ENCODE measurements at regions not wholly inside any gene's neighbourhood (a gene's known extent, or its start where the extent isn't known, plus 50 kb on each side); places are given as distances from the start of the nearest gene placed in this dataset.

DNA sequence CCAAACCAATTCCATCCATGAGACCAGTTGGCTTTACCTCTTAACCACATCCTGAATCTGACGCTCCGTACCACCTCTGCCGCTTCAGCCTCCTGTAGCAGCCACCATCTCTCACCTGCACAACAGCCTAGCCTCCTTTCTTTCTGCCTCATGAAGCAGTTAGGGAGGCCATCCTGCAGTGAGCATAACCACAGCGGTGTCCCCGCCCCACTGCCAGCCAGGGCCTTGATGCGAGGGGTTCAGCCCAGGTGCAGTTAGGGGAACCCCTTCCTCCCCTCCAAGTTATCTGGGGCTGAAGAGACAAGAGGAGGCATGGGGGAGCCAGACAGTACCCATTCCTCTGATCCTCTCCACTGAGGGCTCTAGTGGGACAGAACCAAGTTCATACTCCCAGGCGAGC, 167.0 kb downstream of the C5orf15 start:
- no peaks in the 10 kb centered on the region for H3K4me1 ChIP-seq (ENCODE audit: control insufficient read depth, insufficient read depth, low read length, unreplicated experiment)
- H3K36me3 ChIP-seq (ENCODE audit: insufficient read depth, low read length), result no peaks in the 10 kb centered on the region
- H2AFZ ChIP-seq (ENCODE audit: low read length, unreplicated experiment), result no peak overlapping the region
- no peak overlapping the region for H3K4me3 ChIP-seq (ENCODE audit: low read depth, low read length)
- peaks cover 40% of the 10 kb centered on the region for H3K27me3 ChIP-seq (ENCODE audit: insufficient read depth, low read length)
- no peaks in the 10 kb centered on the region for H3K79me2 ChIP-seq (ENCODE audit: control insufficient read depth, insufficient read depth, low read length, unreplicated experiment)
- no peak overlapping the region for H3K27ac ChIP-seq (ENCODE audit: low read depth, low read length)

GRCh38 chr5:133799571-133800237, 168.7 kb downstream of the C5orf15 start:
- Histone ChIP-seq H3K36me3 (ENCODE audit: insufficient read depth, low read length) (no peaks in the 10 kb centered on the region), H3K79me2 (ENCODE audit: control insufficient read depth, insufficient read depth, low read length, unreplicated experiment) (no peaks in the 10 kb centered on the region), H3K27me3 (ENCODE audit: insufficient read depth, low read length) (peaks cover 28% of the 10 kb centered on the region), H3K4me1 (ENCODE audit: control insufficient read depth, insufficient read depth, low read length, unreplicated experiment) (no peaks in the 10 kb centered on the region), H3K27ac (ENCODE audit: low read depth, low read length) (no peak overlapping the region), H3K4me3 (ENCODE audit: low read depth, low read length) (no peak overlapping the region), H2AFZ (ENCODE audit: low read length, unreplicated experiment) (no peak overlapping the region)

DNA sequence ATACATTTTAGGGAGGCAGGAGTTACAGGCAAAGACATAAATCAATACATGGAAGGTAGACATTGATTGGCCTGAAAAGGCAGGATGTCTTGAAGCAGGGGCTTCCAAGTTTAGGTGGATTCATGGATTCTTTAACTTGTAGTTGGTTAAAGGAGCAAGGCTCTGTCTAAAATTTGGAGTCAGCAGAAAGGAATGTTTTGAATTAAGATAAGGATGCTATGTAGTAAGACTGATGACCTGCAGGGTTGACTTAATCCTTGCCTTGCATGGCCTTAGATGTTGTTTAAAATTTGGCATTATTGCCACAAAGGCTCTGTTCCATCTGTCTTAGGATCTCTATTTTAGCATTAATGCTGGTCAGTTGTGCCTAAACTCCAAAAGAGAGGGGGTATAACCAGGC, 171.3 kb downstream of the C5orf15 start:
- Histone ChIP-seq H3K4me1 (ENCODE audit: control insufficient read depth, insufficient read depth, low read length, unreplicated experiment) (no peaks in the 10 kb centered on the region), H3K4me3 (ENCODE audit: low read depth, low read length) (no peak overlapping the region), H3K79me2 (ENCODE audit: control insufficient read depth, insufficient read depth, low read length, unreplicated experiment) (no peaks in the 10 kb centered on the region), H3K27me3 (ENCODE audit: insufficient read depth, low read length) (peaks cover 22% of the 10 kb centered on the region), H2AFZ (ENCODE audit: low read length, unreplicated experiment) (no peak overlapping the region), H3K27ac (ENCODE audit: low read depth, low read length) (no peak overlapping the region), H3K36me3 (ENCODE audit: insufficient read depth, low read length) (no peaks in the 10 kb centered on the region)

- no peaks in the 10 kb centered on the region for H3K4me1 ChIP-seq (ENCODE audit: control insufficient read depth, insufficient read depth, low read length, unreplicated experiment)
- no peak overlapping the region for H3K4me3 ChIP-seq (ENCODE audit: low read depth, low read length)
- no peaks in the 10 kb centered on the region for H3K36me3 ChIP-seq (ENCODE audit: insufficient read depth, low read length)
- no peaks in the 10 kb centered on the region for H3K79me2 ChIP-seq (ENCODE audit: control insufficient read depth, insufficient read depth, low read length, unreplicated experiment)
- no peak overlapping the region for H3K27ac ChIP-seq (ENCODE audit: low read depth, low read length)
- H2AFZ ChIP-seq (ENCODE audit: low read length, unreplicated experiment), result no peak overlapping the region
- H3K27me3 ChIP-seq (ENCODE audit: insufficient read depth, low read length), result peaks cover 14% of the 10 kb centered on the region; the same call in 1 of the 2 replicates
These were observed 172.2 kb downstream of the C5orf15 start for GRCh38 chr5:133796186-133796585.

- Histone ChIP-seq H3K79me2 (ENCODE audit: control insufficient read depth, insufficient read depth, low read length, unreplicated experiment) (no peaks in the 10 kb centered on the region), H3K4me1 (ENCODE audit: control insufficient read depth, insufficient read depth, low read length, unreplicated experiment) (no peaks in the 10 kb centered on the region), H2AFZ (ENCODE audit: low read length, unreplicated experiment) (no peak overlapping the region), H3K4me3 (ENCODE audit: low read depth, low read length) (no peak overlapping the region), H3K27me3 (ENCODE audit: insufficient read depth, low read length) (peaks cover 22% of the 10 kb centered on the region), H3K36me3 (ENCODE audit: insufficient read depth, low read length) (no peaks in the 10 kb centered on the region), H3K27ac (ENCODE audit: low read depth, low read length) (no peak overlapping the region)
These were observed 173.5 kb downstream of the C5orf15 start for GRCh38 chr5:133794771-133795415.

- Histone ChIP-seq H3K4me3 (ENCODE audit: low read depth, low read length) (no peak overlapping the region), H3K79me2 (ENCODE audit: control insufficient read depth, insufficient read depth, low read length, unreplicated experiment) (no peaks in the 10 kb centered on the region), H3K27me3 (ENCODE audit: insufficient read depth, low read length) (peaks cover 31% of the 10 kb centered on the region), H3K4me1 (ENCODE audit: control insufficient read depth, insufficient read depth, low read length, unreplicated experiment) (no peaks in the 10 kb centered on the region), H3K36me3 (ENCODE audit: insufficient read depth, low read length) (no peaks in the 10 kb centered on the region), H3K27ac (ENCODE audit: low read depth, low read length) (no peak overlapping the region), H2AFZ (ENCODE audit: low read length, unreplicated experiment) (no peak overlapping the region)
These were observed 174.5 kb downstream of the C5orf15 start for GRCh38 chr5:133793756-133794465.

DNA sequence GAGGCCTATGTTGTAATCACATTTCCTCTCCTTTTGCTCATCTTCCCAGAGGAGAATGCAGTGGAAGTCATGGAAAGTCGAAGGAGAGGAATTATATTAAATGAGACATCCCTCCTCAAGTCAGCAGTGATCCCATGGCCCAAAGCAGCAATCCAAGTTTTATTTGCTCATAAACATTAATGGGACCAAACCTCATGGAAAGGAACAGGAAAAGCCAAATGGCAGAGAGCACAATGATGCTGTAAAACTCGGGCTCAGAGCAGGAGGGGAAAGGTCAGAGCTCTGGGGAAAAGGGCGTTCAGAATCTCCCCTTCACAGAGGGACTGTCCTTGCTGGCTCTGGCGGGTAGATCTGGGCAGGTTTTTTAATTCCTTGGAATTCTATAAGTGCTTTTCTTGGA, 175.8 kb downstream of the C5orf15 start:
- H3K4me3 ChIP-seq (ENCODE audit: low read depth, low read length), result no peak overlapping the region
- no peaks in the 10 kb centered on the region for H3K4me1 ChIP-seq (ENCODE audit: control insufficient read depth, insufficient read depth, low read length, unreplicated experiment)
- no peak overlapping the region for H2AFZ ChIP-seq (ENCODE audit: low read length, unreplicated experiment)
- H3K27me3 ChIP-seq (ENCODE audit: insufficient read depth, low read length), result peaks cover 35% of the 10 kb centered on the region
- H3K36me3 ChIP-seq (ENCODE audit: insufficient read depth, low read length), result no peaks in the 10 kb centered on the region
- no peak overlapping the region for H3K27ac ChIP-seq (ENCODE audit: low read depth, low read length)
- H3K79me2 ChIP-seq (ENCODE audit: control insufficient read depth, insufficient read depth, low read length, unreplicated experiment), result no peaks in the 10 kb centered on the region

DNA sequence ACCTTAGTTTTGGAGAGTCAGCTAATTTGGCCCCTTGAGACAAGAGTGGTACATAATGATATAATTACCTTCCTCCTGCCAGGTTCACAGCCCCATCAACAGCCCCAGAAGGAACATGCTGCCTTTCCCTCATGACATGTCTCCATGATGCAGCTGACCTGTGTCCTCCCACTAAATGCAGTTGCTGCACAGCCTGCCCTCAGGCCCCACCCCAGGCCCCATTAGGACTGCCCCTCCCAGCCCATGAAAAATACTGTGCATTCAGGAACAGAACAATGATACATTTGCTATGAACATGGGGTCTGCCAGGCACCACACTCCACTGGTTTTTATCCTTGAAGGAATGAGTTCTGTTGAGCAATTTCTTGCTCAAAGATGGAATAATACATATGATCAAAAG, 176.4 kb downstream of the C5orf15 start:
- H2AFZ ChIP-seq (ENCODE audit: low read length, unreplicated experiment), result no peak overlapping the region
- H3K27me3 ChIP-seq (ENCODE audit: insufficient read depth, low read length), result peaks cover 35% of the 10 kb centered on the region
- H3K36me3 ChIP-seq (ENCODE audit: insufficient read depth, low read length), result no peaks in the 10 kb centered on the region
- no peak overlapping the region for H3K4me3 ChIP-seq (ENCODE audit: low read depth, low read length)
- no peak overlapping the region for H3K27ac ChIP-seq (ENCODE audit: low read depth, low read length)
- H3K4me1 ChIP-seq (ENCODE audit: control insufficient read depth, insufficient read depth, low read length, unreplicated experiment), result no peaks in the 10 kb centered on the region
- no peaks in the 10 kb centered on the region for H3K79me2 ChIP-seq (ENCODE audit: control insufficient read depth, insufficient read depth, low read length, unreplicated experiment)

DNA sequence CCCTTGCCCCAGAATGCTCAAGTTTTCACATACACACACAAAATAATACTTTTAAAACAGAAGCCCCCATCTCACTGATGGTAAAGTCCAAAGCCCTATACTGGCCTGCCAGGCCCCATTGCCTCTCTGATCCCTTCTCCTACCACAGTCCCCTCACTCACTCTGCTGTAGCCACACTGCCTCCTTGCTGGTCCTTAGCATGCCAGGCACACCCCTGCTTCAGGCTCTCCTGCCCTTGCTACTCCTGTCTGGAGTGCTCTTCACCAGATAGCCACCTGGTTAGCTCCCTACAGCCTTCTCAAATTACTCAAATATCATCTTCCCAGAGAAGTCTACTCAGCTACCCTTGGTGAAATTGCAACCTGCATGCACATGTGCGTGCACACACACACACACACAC, 177.5 kb downstream of the C5orf15 start:
- no peak overlapping the region for H3K4me3 ChIP-seq (ENCODE audit: low read depth, low read length)
- peaks cover 38% of the 10 kb centered on the region for H3K27me3 ChIP-seq (ENCODE audit: insufficient read depth, low read length)
- no peaks in the 10 kb centered on the region for H3K79me2 ChIP-seq (ENCODE audit: control insufficient read depth, insufficient read depth, low read length, unreplicated experiment)
- no peak overlapping the region for H2AFZ ChIP-seq (ENCODE audit: low read length, unreplicated experiment)
- no peaks in the 10 kb centered on the region for H3K36me3 ChIP-seq (ENCODE audit: insufficient read depth, low read length)
- no peak overlapping the region for H3K27ac ChIP-seq (ENCODE audit: low read depth, low read length)
- no peaks in the 10 kb centered on the region for H3K4me1 ChIP-seq (ENCODE audit: control insufficient read depth, insufficient read depth, low read length, unreplicated experiment)

DNA sequence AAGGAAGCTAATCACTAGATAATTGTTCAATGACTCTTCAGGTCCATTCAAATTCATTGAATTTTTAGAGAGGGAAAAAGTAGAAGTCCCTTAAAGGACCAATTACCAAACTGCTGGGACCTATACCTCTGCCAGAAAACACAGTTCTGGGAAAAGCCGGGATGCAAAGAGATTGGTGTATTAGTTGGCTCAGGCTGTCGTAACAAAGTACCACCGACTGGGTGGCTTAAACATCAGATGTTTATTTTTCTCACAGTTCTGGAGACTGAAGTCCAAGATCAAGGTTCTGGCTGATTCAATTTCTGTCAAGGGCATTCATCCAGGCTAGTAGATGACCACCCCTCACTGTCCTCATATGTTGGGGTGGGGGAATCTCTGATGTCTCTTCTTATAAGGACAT, 177.1 kb upstream of the FSTL4 start:
- Histone ChIP-seq H3K79me2 (ENCODE audit: control insufficient read depth, insufficient read depth, low read length, unreplicated experiment) (no peaks in the 10 kb centered on the region), H3K4me1 (ENCODE audit: control insufficient read depth, insufficient read depth, low read length, unreplicated experiment) (no peaks in the 10 kb centered on the region), H3K36me3 (ENCODE audit: insufficient read depth, low read length) (no peaks in the 10 kb centered on the region), H3K27ac (ENCODE audit: low read depth, low read length) (no peak overlapping the region), H3K27me3 (ENCODE audit: insufficient read depth, low read length) (peaks cover 41% of the 10 kb centered on the region), H3K4me3 (ENCODE audit: low read depth, low read length) (no peak overlapping the region), H2AFZ (ENCODE audit: low read length, unreplicated experiment) (no peak overlapping the region)

DNA sequence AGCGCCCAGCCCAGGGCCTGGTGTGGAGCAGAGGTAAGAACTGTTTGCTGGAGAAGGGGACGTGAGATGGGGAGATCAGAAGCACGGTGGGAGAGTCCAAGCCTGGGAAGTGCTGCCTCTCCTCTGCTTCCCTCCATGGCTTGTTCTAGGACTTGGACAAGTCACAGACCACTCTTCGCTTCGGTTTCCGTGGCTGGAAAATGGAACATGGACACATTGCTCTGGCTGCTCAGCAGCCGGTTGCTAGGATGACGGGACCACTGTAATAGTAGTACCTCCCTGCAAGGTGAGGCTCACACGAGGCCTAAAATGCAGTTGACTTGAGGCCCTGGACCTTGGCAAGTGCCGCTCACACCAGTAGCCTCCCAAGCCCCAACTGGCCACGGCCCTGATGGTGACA, 175.8 kb upstream of the FSTL4 start:
- H3K4me3 ChIP-seq (ENCODE audit: low read depth, low read length), result no peak overlapping the region
- H3K79me2 ChIP-seq (ENCODE audit: control insufficient read depth, insufficient read depth, low read length, unreplicated experiment), result no peaks in the 10 kb centered on the region
- H3K36me3 ChIP-seq (ENCODE audit: insufficient read depth, low read length), result no peaks in the 10 kb centered on the region
- no peak overlapping the region for H3K27ac ChIP-seq (ENCODE audit: low read depth, low read length)
- H3K4me1 ChIP-seq (ENCODE audit: control insufficient read depth, insufficient read depth, low read length, unreplicated experiment), result no peaks in the 10 kb centered on the region
- peaks cover 46% of the 10 kb centered on the region for H3K27me3 ChIP-seq (ENCODE audit: insufficient read depth, low read length)
- H2AFZ ChIP-seq (ENCODE audit: low read length, unreplicated experiment), result no peak overlapping the region

Measured in ACC112 (cell line).